IMR-90 (cell line): ENCODE measurements at regions not wholly inside any gene's neighbourhood (a gene's known extent, or its start where the extent isn't known, plus 50 kb on each side); places are given as distances from the start of the nearest gene placed in this dataset.

Experiments used
- ATAC-seq: fragments of 200-7000 bp; cut with Tn5 transposase; 2 replicates; pipeline ENCODE4 v1.9.1; 2020; ENCODE audit warnings: low read depth, mild to moderate bottlenecking, moderate library complexity
- BruUV-seq: library from RNA; stranded (reverse); fragments of 400-500 nt; replicated peaks from 2 replicates; lab custom pipeline; 2021; lab: Mats Ljungman, UMichigan
- CTCF ChIA-PET: fragments of 300-600 bp; formaldehyde crosslinking; extraction: SDS; loops from one replicate; lab custom pipeline; 2021; ENCODE audit warnings: antibody characterized with exemption; lab: Yijun Ruan, JAX
- POLR2A ChIA-PET: fragments of 300-600 bp; sonication (Branson Sonifier 250); formaldehyde crosslinking; loops from one replicate; lab custom pipeline; 2022; ENCODE audit warnings: antibody characterized with exemption; ENCODE audit not compliant: unreplicated experiment; lab: Charles Lee
- DNase-seq: peaks from one replicate; pipeline ENCODE4 v3.0.0; 2013
- H2AFZ ChIP-seq: replicated peaks from 2 replicates; pipeline ENCODE3; 2013; ENCODE audit warnings: low read length, mild to moderate bottlenecking; ENCODE audit not compliant: poor library complexity
- H2AK5ac ChIP-seq: 2 replicates; pipeline ENCODE4 v1.6.1; 2013; ENCODE audit warnings: low read depth, low read length, inconsistent platforms
- H2AK9ac ChIP-seq: replicated peaks from 2 replicates; pipeline ENCODE3; 2013; ENCODE audit warnings: mild to moderate bottlenecking, low read depth, low read length, moderate library complexity; ENCODE audit not compliant: poor library complexity
- H2BK120ac ChIP-seq: 2 replicates; pipeline ENCODE4 v1.6.1; 2013; ENCODE audit warnings: low read depth, low read length, inconsistent platforms
- H2BK15ac ChIP-seq: 3 replicates; pipeline ENCODE4 v1.6.1; 2013; ENCODE audit warnings: low read depth, low read length, inconsistent platforms
- H2BK20ac ChIP-seq: 2 replicates; pipeline ENCODE4 v1.6.1; 2013; ENCODE audit warnings: low read depth, mild to moderate bottlenecking, inconsistent platforms, low read length, moderate library complexity
- H2BK5ac ChIP-seq: 2 replicates; pipeline ENCODE4 v1.6.1; 2013; ENCODE audit warnings: mild to moderate bottlenecking, low read depth, low read length, inconsistent platforms; ENCODE audit not compliant: poor library complexity, severe bottlenecking
- H3K14ac ChIP-seq: replicated peaks from 2 replicates; pipeline ENCODE4 v1.6.1; 2013; ENCODE audit warnings: low read depth, low read length, inconsistent platforms
- H3K18ac ChIP-seq: 2 replicates; pipeline ENCODE4 v1.6.1; 2013; ENCODE audit warnings: low read depth, low read length, control low read depth
- H3K23ac ChIP-seq: 2 replicates; pipeline ENCODE4 v1.6.1; 2013; ENCODE audit warnings: low read depth, low read length, inconsistent platforms
- H3K27ac ChIP-seq: 2 replicates; pipeline ENCODE4 v1.5.1; 2013; ENCODE audit warnings: mild to moderate bottlenecking, control low read depth, low read length; ENCODE audit not compliant: insufficient read depth
- H3K27me3 ChIP-seq: 2 replicates; pipeline ENCODE4 v1.6.1; 2013; ENCODE audit warnings: low read length; ENCODE audit not compliant: control insufficient read depth, insufficient read depth
- H3K36me3 ChIP-seq: 2 replicates; pipeline ENCODE4 v1.6.1; 2013; ENCODE audit warnings: low read length, mixed read lengths; ENCODE audit not compliant: control insufficient read depth, insufficient read depth
- H3K4ac ChIP-seq: 2 replicates; pipeline ENCODE4 v1.6.1; 2013; ENCODE audit warnings: low read depth, low read length, inconsistent platforms
- H3K4me1 ChIP-seq: 2 replicates; pipeline ENCODE4 v1.6.1; 2013; ENCODE audit warnings: low read length, mixed read lengths; ENCODE audit not compliant: control insufficient read depth, insufficient read depth
- H3K4me2 ChIP-seq: 2 replicates; pipeline ENCODE4 v1.6.1; 2013; ENCODE audit warnings: low read depth, mild to moderate bottlenecking, control low read depth, low read length, moderate library complexity
- H3K4me3 ChIP-seq: 2 replicates; pipeline ENCODE4 v1.5.1; 2013; ENCODE audit warnings: low read depth, mild to moderate bottlenecking, control low read depth, low read length, moderate library complexity; ENCODE audit not compliant: insufficient read depth
- H3K56ac ChIP-seq: 2 replicates; pipeline ENCODE4 v1.6.1; 2013; ENCODE audit warnings: low read length, inconsistent platforms; ENCODE audit not compliant: insufficient read depth; ENCODE audit errors: extremely low read depth
- H3K79me1 ChIP-seq, 2 experiments: 2 replicates each; pipeline ENCODE4 v1.6.1; 2013; ENCODE audit warnings: low read length in 2 of 2, inconsistent platforms in 1 of 2, low read depth in 1 of 2
- H3K9ac ChIP-seq: 2 replicates; pipeline ENCODE4 v1.6.1; 2013; ENCODE audit warnings: low read depth, low read length, control low read depth
- H3K9me1 ChIP-seq: 2 replicates; pipeline ENCODE4 v1.6.1; 2013; ENCODE audit warnings: low read length, inconsistent platforms; ENCODE audit not compliant: insufficient read depth
- H3K9me3 ChIP-seq: 2 replicates; pipeline ENCODE4 v1.6.1; 2013; ENCODE audit warnings: low read length; ENCODE audit not compliant: control insufficient read depth, insufficient read depth
- H4K20me1 ChIP-seq: 2 replicates; pipeline ENCODE4 v1.6.1; 2013; ENCODE audit warnings: low read length, inconsistent platforms; ENCODE audit not compliant: insufficient read depth
- H4K5ac ChIP-seq: 2 replicates; pipeline ENCODE4 v1.6.1; 2013; ENCODE audit warnings: mild to moderate bottlenecking, low read depth, low read length, control low read depth
- H4K8ac ChIP-seq, 2 experiments: 2 replicates each; pipeline ENCODE4 v1.6.1; 2013; ENCODE audit warnings: low read depth in 2 of 2, low read length in 2 of 2, control low read depth in 1 of 2, inconsistent platforms in 1 of 2
- H4K91ac ChIP-seq: 2 replicates; pipeline ENCODE4 v1.6.1; 2013; ENCODE audit warnings: low read depth, low read length, inconsistent platforms; ENCODE audit not compliant: insufficient read depth
- BHLHE40 ChIP-seq: fragments of 150-350 bp; IDR thresholded peaks from 2 replicates; pipeline ENCODE4 v1.6.1; 2016; ENCODE audit warnings: mild to moderate bottlenecking, low read depth, low read length
- CEBPB ChIP-seq: IDR thresholded peaks from 2 replicates; pipeline ENCODE4 v1.6.1; 2012; ENCODE audit warnings: low read depth, low read length, improper control_type of control experiment
- CHD1 ChIP-seq: IDR thresholded peaks from 2 replicates; pipeline ENCODE4 v1.6.1; 2012; ENCODE audit warnings: low read depth, low read length, improper control_type of control experiment
- FOS ChIP-seq: fragments of 150-350 bp; IDR thresholded peaks from 2 replicates; pipeline ENCODE4 v1.6.1; 2016; ENCODE audit warnings: low read depth, low read length
- MAFK ChIP-seq: IDR thresholded peaks from 2 replicates; pipeline ENCODE4 v1.6.1; 2012; ENCODE audit warnings: low read depth, low read length, improper control_type of control experiment
- MAZ ChIP-seq: IDR thresholded peaks from 2 replicates; pipeline ENCODE4 v1.6.1; 2012; ENCODE audit warnings: low read depth, mild to moderate bottlenecking, low read length, improper control_type of control experiment, moderate library complexity, borderline replicate concordance
- MXI1 ChIP-seq: IDR thresholded peaks from 2 replicates; pipeline ENCODE4 v1.6.1; 2012; ENCODE audit warnings: low read depth, mild to moderate bottlenecking, low read length, moderate library complexity, borderline replicate concordance
- NFE2L2 ChIP-seq: fragments of 150-350 bp; IDR thresholded peaks from 2 replicates; pipeline ENCODE4 v1.6.1; 2016; ENCODE audit warnings: low read depth, mild to moderate bottlenecking, low read length
- POLR2A ChIP-seq: IDR thresholded peaks from 2 replicates; pipeline ENCODE4 v1.6.1; 2012; ENCODE audit warnings: mild to moderate bottlenecking, low read depth, low read length
- RAD21 ChIP-seq: IDR thresholded peaks from 2 replicates; pipeline ENCODE4 v1.6.1; 2012; ENCODE audit warnings: low read length, improper control_type of control experiment
- RCOR1 ChIP-seq: IDR thresholded peaks from 2 replicates; pipeline ENCODE4 v1.6.1; 2012; ENCODE audit warnings: mild to moderate bottlenecking, low read length, improper control_type of control experiment; ENCODE audit not compliant: insufficient replicate concordance
- RFX5 ChIP-seq: IDR thresholded peaks from 2 replicates; pipeline ENCODE4 v1.8.0; 2012; ENCODE audit warnings: low read depth, mild to moderate bottlenecking, low read length, moderate library complexity
- SMC3 ChIP-seq: fragments of 150-350 bp; IDR thresholded peaks from 2 replicates; pipeline ENCODE4 v1.6.1; 2016; ENCODE audit warnings: low read depth, mild to moderate bottlenecking, antibody characterized with exemption, low read length, moderate library complexity
- USF2 ChIP-seq: fragments of 150-350 bp; IDR thresholded peaks from 2 replicates; pipeline ENCODE4 v1.6.1; 2017; ENCODE audit warnings: mild to moderate bottlenecking, antibody characterized with exemption, low read length, low read depth
- WGBS, 2 experiments: methylation state at CpG; one replicate each; pipeline versions ENCODE4 v1.1.5 to v1.1.7; 2013; ENCODE audit warnings: missing lambda C conversion rate in 2 of 2; ENCODE audit not compliant: insufficient read length in 1 of 2; ENCODE audit errors: extremely low coverage in 2 of 2; 5-methylcytosine and 5-hydroxymethylcytosine counted together
- dilution Hi-C: fragments of 300-500 bp; cut with HindIII; formaldehyde crosslinking; loops from one replicate; pipeline ENCODE4 v1.14.3; 2018; ENCODE audit warnings: low sequenced_read_pairs; ENCODE audit not compliant: unreplicated experiment
- in situ Hi-C: fragments of 300-500 bp; cut with MboI; formaldehyde crosslinking; loops from 3 replicates; pipeline ENCODE4 v1.14.3; 2019; ENCODE audit warnings: low sequenced_read_pairs, inconsistent platforms, mixed read lengths
- intact Hi-C: fragments of 100-400 bp; cut with micrococcal nuclease; formaldehyde crosslinking; loops from 2 replicates; pipeline ENCODE4 v1.10.0; 2022
- TF ChIP-seq, protein P1 (sequence below): fragments of 150-350 bp; IDR thresholded peaks from 2 replicates; pipeline ENCODE4 v1.6.1; 2016; ENCODE audit warnings: low read depth, mild to moderate bottlenecking, low read length, moderate library complexity, borderline replicate concordance
- TF ChIP-seq, protein P2 (sequence below): conservative IDR thresholded peaks from 2 replicates; pipeline ENCODE4 v1.5.1; 2012; ENCODE audit warnings: mild to moderate bottlenecking, low read depth, low read length, improper control_type of control experiment

GRCh38 chr5:8394965-8395364 is 526.0 kb downstream of the MTRR start:
- Histone ChIP-seq H2BK120ac (no peak overlapping the region), H3K9me3 (no peaks in the 10 kb centered on the region), H3K9me1 (0 out of 2 replicates have a peak, but pooled peaks cover 2% of the 10 kb centered on the region), H2BK5ac (no peak overlapping the region), H3K4me1 (no peaks in the 10 kb centered on the region), H4K20me1 (no peaks in the 10 kb centered on the region), H2BK20ac (no peak overlapping the region), H4K8ac (no peak overlapping the region), H4K5ac (no peak overlapping the region), H3K4ac (no peak overlapping the region), H3K9ac (no peak overlapping the region), H2AFZ (no peak overlapping the region), H3K4me2 (no peak overlapping the region), H3K27me3 (no peaks in the 10 kb centered on the region; the same call in 1 of the 2 replicates), H3K27ac (no peak overlapping the region), H3K14ac (no peak overlapping the region), H3K79me1 (no peaks in the 10 kb centered on the region), H4K91ac (no peak overlapping the region), H3K36me3 (no peaks in the 10 kb centered on the region), H3K18ac (no peak overlapping the region), H3K23ac (no peak overlapping the region), H3K56ac (no peak overlapping the region), H2BK15ac (no peak overlapping the region), H2AK9ac (no peak overlapping the region), H2AK5ac (no peak overlapping the region), H3K4me3 (no peak overlapping the region)
- in situ Hi-C loops, result no loop called here
- intact Hi-C loops, result no loop called here
- ChIA-PET POLR2A (no interaction called here), CTCF (no interaction called here)
- WGBS, 2 experiments, result no CpG with 5 or more reads among the region's 5 CpGs
- dilution Hi-C loops, result no loop called here
- DNase-seq, result no peak
- ATAC-seq, result no peak
- no TSS peak for BruUV-seq
- TF ChIP-seq FOS (no peak), RFX5 (no peak), RCOR1 (no peak), NFE2L2 (no peak), RAD21 (no peak), MXI1 (no peak), CHD1 (no peak), MAFK (no peak), BHLHE40 (no peak), CEBPB (no peak), SMC3 (no peak), USF2 (no peak), MAZ (no peak), POLR2A (no peak)
- TF ChIP-seq, protein P1, sequence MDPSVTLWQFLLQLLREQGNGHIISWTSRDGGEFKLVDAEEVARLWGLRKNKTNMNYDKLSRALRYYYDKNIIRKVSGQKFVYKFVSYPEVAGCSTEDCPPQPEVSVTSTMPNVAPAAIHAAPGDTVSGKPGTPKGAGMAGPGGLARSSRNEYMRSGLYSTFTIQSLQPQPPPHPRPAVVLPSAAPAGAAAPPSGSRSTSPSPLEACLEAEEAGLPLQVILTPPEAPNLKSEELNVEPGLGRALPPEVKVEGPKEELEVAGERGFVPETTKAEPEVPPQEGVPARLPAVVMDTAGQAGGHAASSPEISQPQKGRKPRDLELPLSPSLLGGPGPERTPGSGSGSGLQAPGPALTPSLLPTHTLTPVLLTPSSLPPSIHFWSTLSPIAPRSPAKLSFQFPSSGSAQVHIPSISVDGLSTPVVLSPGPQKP, result no peak
- TF ChIP-seq, protein P2, sequence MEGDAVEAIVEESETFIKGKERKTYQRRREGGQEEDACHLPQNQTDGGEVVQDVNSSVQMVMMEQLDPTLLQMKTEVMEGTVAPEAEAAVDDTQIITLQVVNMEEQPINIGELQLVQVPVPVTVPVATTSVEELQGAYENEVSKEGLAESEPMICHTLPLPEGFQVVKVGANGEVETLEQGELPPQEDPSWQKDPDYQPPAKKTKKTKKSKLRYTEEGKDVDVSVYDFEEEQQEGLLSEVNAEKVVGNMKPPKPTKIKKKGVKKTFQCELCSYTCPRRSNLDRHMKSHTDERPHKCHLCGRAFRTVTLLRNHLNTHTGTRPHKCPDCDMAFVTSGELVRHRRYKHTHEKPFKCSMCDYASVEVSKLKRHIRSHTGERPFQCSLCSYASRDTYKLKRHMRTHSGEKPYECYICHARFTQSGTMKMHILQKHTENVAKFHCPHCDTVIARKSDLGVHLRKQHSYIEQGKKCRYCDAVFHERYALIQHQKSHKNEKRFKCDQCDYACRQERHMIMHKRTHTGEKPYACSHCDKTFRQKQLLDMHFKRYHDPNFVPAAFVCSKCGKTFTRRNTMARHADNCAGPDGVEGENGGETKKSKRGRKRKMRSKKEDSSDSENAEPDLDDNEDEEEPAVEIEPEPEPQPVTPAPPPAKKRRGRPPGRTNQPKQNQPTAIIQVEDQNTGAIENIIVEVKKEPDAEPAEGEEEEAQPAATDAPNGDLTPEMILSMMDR, result no peak
